Right lobe of liver (tissue), 6 donors: ENCODE measurements at regions not wholly inside any gene's neighbourhood (a gene's known extent, or its start where the extent isn't known, plus 50 kb on each side); places are given as distances from the start of the nearest gene placed in this dataset.
"Not testable (repeated sequence)": the region's sequence is repeated elsewhere in the genome, so short reads cannot be mapped to it uniquely, and the experiment has no call there.

Experiments
- ATAC-seq, 4 donors: fragments of 200-7000 bp; cut with Tn5 transposase; one replicate each; pipeline ENCODE4 v1.9.1; 2020; ENCODE audit warnings: mild to moderate bottlenecking in 4 of 4, moderate library complexity in 4 of 4
- DNase-seq, 3 donors: peaks; one replicate each; pipeline ENCODE4 v3.0.0-alpha.2; 2020
- H3K27ac ChIP-seq, 3 donors: fragments of 200-600 bp; one replicate each; pipeline ENCODE4 v1.8.0; 2022
- H3K27me3 ChIP-seq, 2 donors: fragments of 200-600 bp; one replicate each; pipeline ENCODE4 v1.8.0; 2022
- H3K36me3 ChIP-seq, 4 donors: fragments of 200-600 bp; sonication (generic) in 1 of 4; one replicate each; pipeline versions ENCODE4 v1.5.1 to v1.8.0; 2017 to 2022; ENCODE audit warnings: control low read depth in 1 of 4
- H3K4me1 ChIP-seq, 4 donors: fragments of 200-600 bp; sonication (generic) in 1 of 4; one replicate each; pipeline versions ENCODE4 v1.5.1 to v1.8.0; 2017 to 2022; ENCODE audit warnings: control low read depth in 1 of 4
- H3K4me3 ChIP-seq, 3 donors: fragments of 200-600 bp; one replicate each; pipeline ENCODE4 v1.8.0; 2022
- H3K9me3 ChIP-seq, 4 donors: fragments of 200-600 bp; sonication (generic) in 1 of 4; one replicate each; pipeline versions ENCODE4 v1.5.1 to v1.8.0; 2017 to 2022; ENCODE audit warnings: control low read depth in 1 of 4
- POLR2A ChIP-seq: fragments of 450-650 bp; IDR thresholded peaks from one replicate; pipeline ENCODE4 v1.6.1; 2017; ENCODE audit warnings: antibody characterized with exemption, mild to moderate bottlenecking
- WGBS: methylation state at CpG from one replicate; pipeline ENCODE4 v1.1.6; 2018; ENCODE audit warnings: low coverage, low lambda C conversion rate; ENCODE audit not compliant: insufficient coverage; ENCODE audit errors: missing lambda C conversion rate; 5-methylcytosine and 5-hydroxymethylcytosine counted together
- intact Hi-C, 2 donors: fragments of 100-400 bp; cut with DNase I; formaldehyde crosslinking; loops; one replicate each; pipeline versions ENCODE4 v1.11.2 to v1.14.1; 2022
- TF ChIP-seq, protein P1 (sequence below), 4 donors: fragments of 200-600 bp in 3 of 4; fragments of 450-650 bp in 1 of 4; IDR thresholded peaks; one replicate each; pipeline versions ENCODE4 v1.5.1 to v1.8.0; 2016 to 2022; ENCODE audit warnings: antibody characterized with exemption in 4 of 4, mild to moderate bottlenecking in 2 of 4
- donor health status: DM: no; HTN: yes; CAD: no.
- donor health status: DM: no; HTN: no; CAD: no.
- donor health status: DM: no; HTN: no; CAD: no.
- donor health status: DM: no; HTN: yes; CAD: no.
- donor health status: DM: no; HTN: yes; CAD: no.

DNA sequence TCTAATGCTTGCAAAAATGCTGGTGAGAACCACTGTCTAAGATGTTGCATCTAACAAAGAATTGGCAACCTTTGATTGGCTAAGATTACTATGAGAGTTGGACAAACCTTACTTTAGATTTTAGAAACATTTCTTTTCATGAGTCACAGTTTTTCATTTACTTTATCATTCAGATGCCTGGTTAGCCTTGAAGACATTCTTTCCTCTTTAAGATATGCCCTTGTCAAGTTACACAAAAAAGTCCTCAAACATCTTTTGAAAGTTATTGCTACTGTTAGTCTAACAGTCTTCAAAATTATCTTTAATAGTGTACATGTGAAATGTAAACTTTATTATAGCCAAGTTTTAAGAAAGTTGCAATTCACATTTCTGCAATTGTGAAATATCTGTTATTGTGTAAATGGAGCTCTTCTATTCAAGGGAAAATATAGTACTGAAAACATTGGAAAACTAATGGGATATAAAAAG, 276.3 kb downstream of the RND3 start:
- intact Hi-C loops, result no loop called here
- Histone ChIP-seq H3K4me3 (no peak overlapping the region), H3K27ac (no peak overlapping the region), H3K27me3 (no peaks in the 10 kb centered on the region), H3K4me1 (peaks cover 0 to 22% (median 7%) of the 10 kb centered on the region in 4 donors), H3K9me3 (no peaks in the 10 kb centered on the region), H3K36me3 (no peaks in the 10 kb centered on the region)
- TF ChIP-seq POLR2A, result no peak
- DNase-seq (no peak), ATAC-seq (no peak)

DNA sequence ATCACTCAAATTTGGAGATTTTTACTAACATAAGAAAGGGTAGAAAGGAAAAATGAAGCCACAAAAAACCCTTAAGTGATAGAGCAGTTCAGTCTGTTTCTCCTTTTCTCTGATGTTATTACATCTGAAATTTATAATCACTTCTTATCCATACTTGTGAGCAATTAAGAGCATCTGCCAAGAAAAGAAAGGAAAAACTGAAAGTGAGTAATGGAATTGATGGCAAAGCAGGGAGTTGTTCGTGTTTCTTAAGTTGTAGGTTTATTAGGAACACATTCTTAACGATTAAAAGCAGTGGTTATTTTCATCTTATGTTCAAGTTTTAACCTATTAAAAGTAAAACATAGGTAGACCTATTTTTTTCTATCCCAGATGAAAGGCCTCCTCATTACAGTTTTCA, 277.7 kb downstream of the RND3 start:
- H3K27me3 ChIP-seq, result no peaks in the 10 kb centered on the region
- TF ChIP-seq, protein P1, sequence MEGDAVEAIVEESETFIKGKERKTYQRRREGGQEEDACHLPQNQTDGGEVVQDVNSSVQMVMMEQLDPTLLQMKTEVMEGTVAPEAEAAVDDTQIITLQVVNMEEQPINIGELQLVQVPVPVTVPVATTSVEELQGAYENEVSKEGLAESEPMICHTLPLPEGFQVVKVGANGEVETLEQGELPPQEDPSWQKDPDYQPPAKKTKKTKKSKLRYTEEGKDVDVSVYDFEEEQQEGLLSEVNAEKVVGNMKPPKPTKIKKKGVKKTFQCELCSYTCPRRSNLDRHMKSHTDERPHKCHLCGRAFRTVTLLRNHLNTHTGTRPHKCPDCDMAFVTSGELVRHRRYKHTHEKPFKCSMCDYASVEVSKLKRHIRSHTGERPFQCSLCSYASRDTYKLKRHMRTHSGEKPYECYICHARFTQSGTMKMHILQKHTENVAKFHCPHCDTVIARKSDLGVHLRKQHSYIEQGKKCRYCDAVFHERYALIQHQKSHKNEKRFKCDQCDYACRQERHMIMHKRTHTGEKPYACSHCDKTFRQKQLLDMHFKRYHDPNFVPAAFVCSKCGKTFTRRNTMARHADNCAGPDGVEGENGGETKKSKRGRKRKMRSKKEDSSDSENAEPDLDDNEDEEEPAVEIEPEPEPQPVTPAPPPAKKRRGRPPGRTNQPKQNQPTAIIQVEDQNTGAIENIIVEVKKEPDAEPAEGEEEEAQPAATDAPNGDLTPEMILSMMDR (IDR thresholded peaks at IDR 0.05), result no peak
- TF ChIP-seq POLR2A, result no peak
- WGBS, result 70% methylated on average over 2 of the region's 2 CpGs
- ATAC-seq, result no peak
- no peak overlapping the region for H3K27ac ChIP-seq
- intact Hi-C loops, result no loop called here
- peaks cover 0 to 18% (median 5%) of the 10 kb centered on the region in 4 donors for H3K4me1 ChIP-seq
- no peaks in the 10 kb centered on the region for H3K9me3 ChIP-seq
- DNase-seq, result no peak
- H3K4me3 ChIP-seq, result no peak overlapping the region
- H3K36me3 ChIP-seq, result no peaks in the 10 kb centered on the region

DNA sequence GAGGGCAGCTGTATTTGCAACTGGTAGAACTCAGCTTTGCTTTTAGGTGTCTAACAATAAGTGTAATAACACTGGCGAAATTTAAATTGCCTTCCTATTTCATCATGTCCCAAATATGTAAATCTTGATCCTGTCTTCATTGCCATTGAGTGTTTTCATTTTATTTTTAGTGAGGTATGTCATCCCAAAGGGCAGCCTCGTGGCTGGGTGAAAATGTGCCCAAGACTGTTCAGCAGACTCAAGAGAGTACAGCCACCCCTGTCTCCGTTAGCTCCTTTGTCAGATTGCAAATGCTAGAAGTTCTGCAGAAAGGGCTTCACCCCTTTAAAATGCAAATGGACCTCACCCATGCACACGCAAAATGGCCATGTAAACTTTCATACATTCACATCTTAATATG, 278.8 kb downstream of the RND3 start:
- Histone ChIP-seq H3K27ac (no peak overlapping the region), H3K4me1 (peaks cover 0 to 12% (median 0%) of the 10 kb centered on the region in 4 donors), H3K9me3 (no peaks in the 10 kb centered on the region), H3K4me3 (no peak overlapping the region), H3K36me3 (no peaks in the 10 kb centered on the region), H3K27me3 (no peaks in the 10 kb centered on the region)
- intact Hi-C loops, result no loop called here
- no peak for DNase-seq
- no peak for TF ChIP-seq POLR2A
- TF ChIP-seq, protein P1 (IDR thresholded peaks at IDR 0.05), result no peak
- 89% methylated on average over 4 of the region's 4 CpGs for WGBS
- ATAC-seq, result no peak

GRCh38 chr2:150207979-150208378, 279.5 kb downstream of the RND3 start:
- 47% methylated on average over 2 of the region's 3 CpGs for WGBS
- no peak overlapping the region for H3K4me3 ChIP-seq
- no peaks in the 10 kb centered on the region for H3K27me3 ChIP-seq
- intact Hi-C loops, result no loop called here
- H3K27ac ChIP-seq, result no peak overlapping the region
- no peaks in the 10 kb centered on the region for H3K36me3 ChIP-seq
- TF ChIP-seq, protein P1 (IDR thresholded peaks at IDR 0.05), result no peak
- TF ChIP-seq POLR2A, result no peak
- ATAC-seq (no peak), DNase-seq (no peak)
- no peaks in the 10 kb centered on the region for H3K9me3 ChIP-seq
- peaks cover 0 to 12% (median 0%) of the 10 kb centered on the region in 4 donors for H3K4me1 ChIP-seq

DNA sequence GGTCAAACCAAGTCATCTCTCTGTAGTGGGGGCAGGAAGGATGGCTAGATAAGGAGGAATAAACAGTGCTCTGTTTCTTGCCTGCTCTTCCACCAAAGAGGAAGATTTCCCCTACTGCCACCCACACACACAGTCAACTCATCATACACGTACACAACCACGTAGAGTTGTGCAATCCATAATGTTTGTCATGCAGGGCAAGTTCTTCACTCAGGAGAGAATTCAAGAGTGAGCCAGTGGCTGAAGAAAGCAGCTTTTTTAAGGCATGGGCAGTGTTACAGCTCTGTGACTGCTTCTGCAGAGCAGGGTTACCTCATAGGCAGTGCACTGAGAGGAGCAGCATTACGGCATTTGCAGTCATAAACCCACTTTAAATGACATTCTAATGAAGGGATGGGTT, 283.0 kb downstream of the RND3 start:
- H3K4me3 ChIP-seq, result no peak overlapping the region
- H3K4me1 ChIP-seq, result peaks cover 0 to 6% (median 0%) of the 10 kb centered on the region in 4 donors
- H3K9me3 ChIP-seq, result no peaks in the 10 kb centered on the region
- 29% methylated on average over 3 of the region's 3 CpGs for WGBS
- H3K27ac ChIP-seq, result peak overlapping the region in 1 of 3 donors; percentile 13
- ATAC-seq (peak; percentile 56 to 97 (median 68)), DNase-seq (no peak)
- TF ChIP-seq POLR2A, result no peak
- TF ChIP-seq, protein P1 (IDR thresholded peaks at IDR 0.05), result no peak
- no peaks in the 10 kb centered on the region for H3K27me3 ChIP-seq
- no peaks in the 10 kb centered on the region for H3K36me3 ChIP-seq
- intact Hi-C loops, result no loop called here

DNA sequence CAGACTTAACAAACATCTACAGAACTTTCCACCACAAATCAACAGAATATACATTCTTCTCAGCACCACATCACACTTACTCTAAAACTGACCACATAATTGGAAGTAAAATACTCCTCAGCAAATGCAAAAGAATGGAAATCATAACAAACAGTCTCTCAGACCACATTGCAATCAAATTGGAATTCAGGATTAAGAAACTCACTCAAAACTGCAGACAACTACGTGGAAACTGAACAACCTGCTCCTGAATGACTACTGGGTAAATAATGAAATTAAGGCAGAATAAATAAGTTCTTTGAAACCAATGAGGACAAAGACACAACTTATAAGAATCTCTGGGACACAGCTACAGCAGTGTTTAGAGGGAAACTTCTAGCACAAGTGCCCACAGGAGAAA, 292.7 kb downstream of the RND3 start:
- intact Hi-C loops, H3K9me3 ChIP-seq, H3K36me3 ChIP-seq, H3K27ac ChIP-seq, ATAC-seq, H3K4me1 ChIP-seq, DNase-seq, H3K27me3 ChIP-seq, H3K4me3 ChIP-seq: not testable (repeated sequence)
- 85% methylated on average over 1 of the region's 1 CpG for WGBS
